ENCODE measurements at regions not wholly inside any gene's neighbourhood (a gene's known extent, or its start where the extent isn't known, plus 50 kb on each side); places are given as distances from the start of the nearest gene placed in this dataset.

GRCh38 chr13:57044910-57045309 lies 95.8 kb upstream of the PRR20A start:
- Histone ChIP-seq H2BK5ac (ENCODE audit: low read depth, low read length) (no peak overlapping the region), H3K27me3 (replicated peaks in 1 of 4; ENCODE audit: control insufficient read depth in 3 of 4, extremely low read depth in 1 of 4, insufficient read depth in 3 of 4, low read length in 3 of 4) (peaks cover 0 to 1% (median 0%) of the 10 kb centered on the region in 4 experiments; a peak in 1 of 7 replicates), H2BK15ac (ENCODE audit: low read length) (no peak overlapping the region), H3K4me2 (ENCODE audit: insufficient read depth in 1 of 2, low read depth in 2 of 2, low read length in 2 of 2) (no peak overlapping the region), H4K91ac (replicated peaks; ENCODE audit: insufficient read length, low read length) (no peak overlapping the region), H3K9ac (replicated peaks in 1 of 4; ENCODE audit: extremely low read depth in 1 of 4, low read depth in 3 of 4, low read length in 3 of 4) (no peak overlapping the region), H2BK20ac (ENCODE audit: low read length) (no peak overlapping the region), H3K23ac (ENCODE audit: insufficient read length) (no peak overlapping the region), H3K14ac (ENCODE audit: insufficient read length) (no peak overlapping the region), H3K27ac (ENCODE audit: low read depth, low read length) (no peak overlapping the region), H3K23me2 (ENCODE audit: low read depth, low read length) (no peaks in the 10 kb centered on the region), H3K4me1 (replicated peaks in 1 of 4; ENCODE audit: control insufficient read depth in 3 of 4, insufficient read depth in 4 of 4, low read length in 3 of 4) (no peaks in the 10 kb centered on the region), H4K8ac (ENCODE audit: extremely low read depth, insufficient read depth, low read length) (no peak overlapping the region), H3K79me1 (ENCODE audit: low read depth, low read length) (no peaks in the 10 kb centered on the region), H4K5ac (ENCODE audit: insufficient read length, low read depth, low read length) (no peak overlapping the region), H2BK120ac (replicated peaks; ENCODE audit: low read depth, low read length) (no peak overlapping the region), H3K4ac (replicated peaks; ENCODE audit: insufficient read length, low read depth, low read length) (no peak overlapping the region), H2AFZ (ENCODE audit: low read length) (no peak overlapping the region), H3K36me3 (ENCODE audit: control insufficient read depth in 2 of 4, insufficient read depth in 4 of 4, low read length in 3 of 4) (no peaks in the 10 kb centered on the region), H2AK5ac (ENCODE audit: low read depth, low read length) (no peak overlapping the region), H3K56ac (replicated peaks; ENCODE audit: insufficient read length, low read depth, low read length) (no peak overlapping the region), H3K4me3 (ENCODE audit: extremely low read depth in 1 of 4, insufficient read depth in 2 of 4, low read depth in 3 of 4, low read length in 4 of 4) (no peak overlapping the region), H2BK12ac (ENCODE audit: low read depth, low read length) (no peak overlapping the region), H4K20me1 (replicated peaks in 1 of 2; ENCODE audit: control insufficient read depth in 1 of 2, insufficient read depth in 2 of 2, low read length in 2 of 2) (no peaks in the 10 kb centered on the region), H3K79me2 (ENCODE audit: control insufficient read depth in 1 of 2, insufficient read depth in 2 of 2, low read length in 2 of 2) (no peaks in the 10 kb centered on the region), H3K9me3 (ENCODE audit: insufficient read depth in 2 of 2, low read depth in 1 of 2, low read length in 1 of 2) (0 out of 4 replicates have a peak, but pooled peaks cover 1 to 2% of the 10 kb centered on the region in 2 experiments), H3K18ac (ENCODE audit: extremely low read depth, low read length) (no peak overlapping the region)
- CTCF ChIA-PET (ENCODE audit: partially characterized antibody), result no interaction called here
- 96% methylated on average over 1 of the region's 1 CpG; no CpG with 5 or more reads in 1 of the 2 experiments for WGBS, 2 experiments (ENCODE audit: extremely low coverage in 1 of 2, insufficient coverage in 1 of 2, insufficient read length in 1 of 2, insufficient replicate concordance in 2 of 2, low coverage in 1 of 2, low lambda C conversion rate in 2 of 2, missing lambda C conversion rate in 1 of 2)
- TF ChIP-seq CHD1 (IDR thresholded peaks at IDR 0.05; ENCODE audit: low read depth, low read length), result no peak
- no peak for TF ChIP-seq MAFK (IDR thresholded peaks at IDR 0.05; ENCODE audit: low read depth, low read length)
- TF ChIP-seq RXRA (IDR thresholded peaks at IDR 0.05; ENCODE audit: insufficient read depth, low read depth, low read length), result no peak
- no peak for TF ChIP-seq POU5F1 (IDR thresholded peaks at IDR 0.05; ENCODE audit: low read depth, low read length)
- TF ChIP-seq TEAD4 (IDR thresholded peaks at IDR 0.05; ENCODE audit: low read depth, low read length), result no peak
- no peak for TF ChIP-seq GTF2F1 (IDR thresholded peaks at IDR 0.05; ENCODE audit: borderline replicate concordance, low read depth, low read length)
- TF ChIP-seq CBX8 (IDR thresholded peaks at IDR 0.05; ENCODE audit: borderline replicate concordance, low read depth, low read length), result no peak
- no peak for TF ChIP-seq NANOG (IDR thresholded peaks at IDR 0.05; ENCODE audit: insufficient read depth, low read depth, low read length, poor library complexity, severe bottlenecking)
- no peak for TF ChIP-seq EZH2 (IDR thresholded peaks at IDR 0.05; ENCODE audit: low read depth, low read length, severe bottlenecking)
- no peak for TF ChIP-seq BACH1 (IDR thresholded peaks at IDR 0.05; ENCODE audit: low read length)
- TF ChIP-seq CBX5 (IDR thresholded peaks at IDR 0.05; ENCODE audit: low read depth, low read length), result no peak
- DNase-seq (ENCODE audit: low read depth in 1 of 2, low spot score in 2 of 2), result no peak
- POLR2A ChIA-PET (ENCODE audit: partially characterized antibody), result no interaction called here
- FAIRE-seq, result no peak

Measured in H1 (cell line).